GM23338 (cell line): ENCODE measurements at regions not wholly inside any gene's neighbourhood (a gene's known extent, or its start where the extent isn't known, plus 50 kb on each side); places are given as distances from the start of the nearest gene placed in this dataset.

Experiments
- ATAC-seq: fragments of 200-7000 bp; cut with Tn5 transposase; 3 replicates; pipeline ENCODE4 v1.9.1; 2020
- DNase-seq: peaks from one replicate; pipeline ENCODE4 v3.0.0-alpha.2; 2015; ENCODE audit warnings: low spot score
- H2AFZ ChIP-seq: fragments of 200-600 bp; sonication (generic); 2 replicates; pipeline ENCODE4 v1.8.0; 2016; ENCODE audit warnings: antibody characterized with exemption, mild to moderate bottlenecking, moderate library complexity
- H3F3A ChIP-seq: fragments of 200-600 bp; sonication (generic); replicated peaks from 2 replicates; pipeline ENCODE4 v1.8.0; 2017; ENCODE audit warnings: antibody characterized with exemption, mixed run types, low read depth
- H3K27ac ChIP-seq: fragments of 200-600 bp; sonication (generic); 2 replicates; pipeline ENCODE4 v1.6.1; 2016; ENCODE audit warnings: low read depth
- H3K27me3 ChIP-seq: fragments of 200-600 bp; sonication (generic); 2 replicates; pipeline ENCODE4 v1.8.0; 2016; ENCODE audit warnings: mild to moderate bottlenecking, mixed run types, moderate library complexity; ENCODE audit not compliant: insufficient read depth
- H3K36me3 ChIP-seq: fragments of 200-600 bp; sonication (generic); 2 replicates; pipeline ENCODE4 v1.8.0; 2016; ENCODE audit warnings: mild to moderate bottlenecking; ENCODE audit not compliant: insufficient read depth
- H3K4me1 ChIP-seq: fragments of 200-600 bp; sonication (generic); 2 replicates; pipeline ENCODE4 v1.8.0; 2016; ENCODE audit warnings: mild to moderate bottlenecking, moderate library complexity; ENCODE audit not compliant: insufficient read depth
- H3K4me2 ChIP-seq: fragments of 200-600 bp; sonication (generic); 2 replicates; pipeline ENCODE4 v1.7.1; 2017; ENCODE audit warnings: mixed run types
- H3K4me3 ChIP-seq: fragments of 200-600 bp; sonication (generic); 2 replicates; pipeline ENCODE4 v1.6.1; 2016; ENCODE audit warnings: mixed run types
- H3K79me2 ChIP-seq: fragments of 200-600 bp; sonication (generic); replicated peaks from 2 replicates; pipeline ENCODE4 v1.8.0; 2017; ENCODE audit warnings: mild to moderate bottlenecking; ENCODE audit not compliant: insufficient read depth
- H3K9me2 ChIP-seq: fragments of 200-600 bp; sonication (generic); 2 replicates; pipeline ENCODE4 v1.8.0; 2017; ENCODE audit not compliant: insufficient read depth
- H4K20me1 ChIP-seq: fragments of 200-600 bp; sonication (generic); replicated peaks from 2 replicates; pipeline ENCODE4 v1.8.0; 2017; ENCODE audit warnings: mild to moderate bottlenecking; ENCODE audit not compliant: insufficient read depth
- H3K27ac Mint-ChIP-seq: 2 replicates; pipeline ENCODE4 v1.8.0; 2020; ENCODE audit warnings: inconsistent platforms, mild to moderate bottlenecking, moderate library complexity, mixed read lengths
- H3K27me3 Mint-ChIP-seq: 3 replicates; pipeline ENCODE4 v1.8.0; 2022; ENCODE audit warnings: low read depth, mild to moderate bottlenecking, moderate library complexity, mixed read lengths, inconsistent platforms; ENCODE audit not compliant: insufficient read depth, poor library complexity
- H3K36me3 Mint-ChIP-seq: 3 replicates; pipeline ENCODE4 v1.8.0; 2021; ENCODE audit warnings: low read depth, mild to moderate bottlenecking, inconsistent platforms, moderate library complexity, mixed read lengths
- H3K4me1 Mint-ChIP-seq: 3 replicates; pipeline ENCODE4 v1.8.0; 2020; ENCODE audit warnings: mild to moderate bottlenecking, inconsistent platforms, mixed read lengths
- H3K4me3 Mint-ChIP-seq: 3 replicates; pipeline ENCODE4 v1.8.0; 2021; ENCODE audit warnings: moderate library complexity, mild to moderate bottlenecking, inconsistent platforms, mixed read lengths
- H3K9me3 Mint-ChIP-seq: 3 replicates; pipeline ENCODE4 v1.8.0; 2020; ENCODE audit warnings: moderate library complexity, mild to moderate bottlenecking, inconsistent platforms, mixed read lengths
- CREB1 ChIP-seq: fragments of 250-450 bp; sonication (Bioruptor Pico); IDR thresholded peaks from 2 replicates; pipeline ENCODE4 v1.5.0; 2020; ENCODE audit warnings: low read depth, mild to moderate bottlenecking, moderate library complexity
- EZH2 ChIP-seq: fragments of 200-600 bp; sonication (generic); IDR thresholded peaks from one replicate; pipeline ENCODE4 v1.8.0; 2017; ENCODE audit warnings: antibody characterized with exemption, mild to moderate bottlenecking, low read depth; ENCODE audit not compliant: unreplicated experiment
- EZH2phosphoT487 ChIP-seq: fragments of 200-600 bp; sonication (generic); IDR thresholded peaks from one replicate; pipeline ENCODE4 v1.8.1; 2018; ENCODE audit warnings: antibody characterized with exemption; ENCODE audit not compliant: unreplicated experiment
- POLR2AphosphoS5 ChIP-seq: IDR thresholded peaks from 2 replicates; pipeline ENCODE4 v1.6.1; 2016; ENCODE audit warnings: antibody characterized with exemption, low read depth
- STAT1 ChIP-seq: IDR thresholded peaks from one replicate; pipeline ENCODE4 v1.6.1; 2016; ENCODE audit warnings: antibody characterized with exemption; ENCODE audit not compliant: unreplicated experiment
- TF ChIP-seq, protein P1 (sequence below), 2 experiments: fragments of 200-600 bp in 1 of 2; sonication (generic) in 1 of 2; conservative IDR thresholded peaks; 2 replicates each; pipeline versions ENCODE4 v1.5.1 to v1.6.1; 2016 to 2017; ENCODE audit warnings: antibody characterized with exemption in 2 of 2, low read depth in 2 of 2, mild to moderate bottlenecking in 2 of 2, moderate library complexity in 1 of 2
- TF ChIP-seq, protein P2 (sequence below): fragments of 250-450 bp; sonication (Bioruptor Pico); IDR thresholded peaks from 2 replicates; pipeline ENCODE4 v1.5.0; 2020; ENCODE audit warnings: mild to moderate bottlenecking, moderate library complexity

DNA sequence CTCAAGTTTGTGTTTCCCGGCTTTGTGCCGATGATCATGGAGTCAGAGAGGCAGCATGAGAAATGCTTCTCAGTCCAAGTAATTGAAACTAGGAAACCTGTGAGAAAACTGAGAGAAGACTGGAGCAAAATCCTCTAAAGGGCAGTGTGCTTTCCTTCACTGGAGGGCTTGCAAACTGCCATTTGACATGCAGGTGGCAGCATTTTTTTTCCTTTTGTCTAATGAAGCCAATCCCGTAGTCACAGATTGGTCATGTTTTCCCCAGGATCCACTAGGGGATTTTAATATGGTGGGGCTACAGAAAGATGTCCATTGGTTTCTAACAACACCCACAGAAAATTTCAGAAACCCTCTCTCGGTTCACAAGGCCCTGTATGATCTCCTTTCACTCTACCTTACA lies 117.4 kb upstream of the NUDT10 start:
- no peaks in the 10 kb centered on the region for H3K9me2 ChIP-seq
- no peaks in the 10 kb centered on the region for H3K79me2 ChIP-seq
- TF ChIP-seq EZH2 (no peak), EZH2phosphoT487 (no peak), STAT1 (no peak), CREB1 (CRISPR knock-in tag) (no peak), POLR2AphosphoS5 (no peak)
- TF ChIP-seq, protein P1, sequence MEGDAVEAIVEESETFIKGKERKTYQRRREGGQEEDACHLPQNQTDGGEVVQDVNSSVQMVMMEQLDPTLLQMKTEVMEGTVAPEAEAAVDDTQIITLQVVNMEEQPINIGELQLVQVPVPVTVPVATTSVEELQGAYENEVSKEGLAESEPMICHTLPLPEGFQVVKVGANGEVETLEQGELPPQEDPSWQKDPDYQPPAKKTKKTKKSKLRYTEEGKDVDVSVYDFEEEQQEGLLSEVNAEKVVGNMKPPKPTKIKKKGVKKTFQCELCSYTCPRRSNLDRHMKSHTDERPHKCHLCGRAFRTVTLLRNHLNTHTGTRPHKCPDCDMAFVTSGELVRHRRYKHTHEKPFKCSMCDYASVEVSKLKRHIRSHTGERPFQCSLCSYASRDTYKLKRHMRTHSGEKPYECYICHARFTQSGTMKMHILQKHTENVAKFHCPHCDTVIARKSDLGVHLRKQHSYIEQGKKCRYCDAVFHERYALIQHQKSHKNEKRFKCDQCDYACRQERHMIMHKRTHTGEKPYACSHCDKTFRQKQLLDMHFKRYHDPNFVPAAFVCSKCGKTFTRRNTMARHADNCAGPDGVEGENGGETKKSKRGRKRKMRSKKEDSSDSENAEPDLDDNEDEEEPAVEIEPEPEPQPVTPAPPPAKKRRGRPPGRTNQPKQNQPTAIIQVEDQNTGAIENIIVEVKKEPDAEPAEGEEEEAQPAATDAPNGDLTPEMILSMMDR (conservative IDR thresholded peaks at IDR 0.05; ENCODE audit: low read depth in 2 of 2), result peak; percentile 35 to 36
- TF ChIP-seq, protein P2, sequence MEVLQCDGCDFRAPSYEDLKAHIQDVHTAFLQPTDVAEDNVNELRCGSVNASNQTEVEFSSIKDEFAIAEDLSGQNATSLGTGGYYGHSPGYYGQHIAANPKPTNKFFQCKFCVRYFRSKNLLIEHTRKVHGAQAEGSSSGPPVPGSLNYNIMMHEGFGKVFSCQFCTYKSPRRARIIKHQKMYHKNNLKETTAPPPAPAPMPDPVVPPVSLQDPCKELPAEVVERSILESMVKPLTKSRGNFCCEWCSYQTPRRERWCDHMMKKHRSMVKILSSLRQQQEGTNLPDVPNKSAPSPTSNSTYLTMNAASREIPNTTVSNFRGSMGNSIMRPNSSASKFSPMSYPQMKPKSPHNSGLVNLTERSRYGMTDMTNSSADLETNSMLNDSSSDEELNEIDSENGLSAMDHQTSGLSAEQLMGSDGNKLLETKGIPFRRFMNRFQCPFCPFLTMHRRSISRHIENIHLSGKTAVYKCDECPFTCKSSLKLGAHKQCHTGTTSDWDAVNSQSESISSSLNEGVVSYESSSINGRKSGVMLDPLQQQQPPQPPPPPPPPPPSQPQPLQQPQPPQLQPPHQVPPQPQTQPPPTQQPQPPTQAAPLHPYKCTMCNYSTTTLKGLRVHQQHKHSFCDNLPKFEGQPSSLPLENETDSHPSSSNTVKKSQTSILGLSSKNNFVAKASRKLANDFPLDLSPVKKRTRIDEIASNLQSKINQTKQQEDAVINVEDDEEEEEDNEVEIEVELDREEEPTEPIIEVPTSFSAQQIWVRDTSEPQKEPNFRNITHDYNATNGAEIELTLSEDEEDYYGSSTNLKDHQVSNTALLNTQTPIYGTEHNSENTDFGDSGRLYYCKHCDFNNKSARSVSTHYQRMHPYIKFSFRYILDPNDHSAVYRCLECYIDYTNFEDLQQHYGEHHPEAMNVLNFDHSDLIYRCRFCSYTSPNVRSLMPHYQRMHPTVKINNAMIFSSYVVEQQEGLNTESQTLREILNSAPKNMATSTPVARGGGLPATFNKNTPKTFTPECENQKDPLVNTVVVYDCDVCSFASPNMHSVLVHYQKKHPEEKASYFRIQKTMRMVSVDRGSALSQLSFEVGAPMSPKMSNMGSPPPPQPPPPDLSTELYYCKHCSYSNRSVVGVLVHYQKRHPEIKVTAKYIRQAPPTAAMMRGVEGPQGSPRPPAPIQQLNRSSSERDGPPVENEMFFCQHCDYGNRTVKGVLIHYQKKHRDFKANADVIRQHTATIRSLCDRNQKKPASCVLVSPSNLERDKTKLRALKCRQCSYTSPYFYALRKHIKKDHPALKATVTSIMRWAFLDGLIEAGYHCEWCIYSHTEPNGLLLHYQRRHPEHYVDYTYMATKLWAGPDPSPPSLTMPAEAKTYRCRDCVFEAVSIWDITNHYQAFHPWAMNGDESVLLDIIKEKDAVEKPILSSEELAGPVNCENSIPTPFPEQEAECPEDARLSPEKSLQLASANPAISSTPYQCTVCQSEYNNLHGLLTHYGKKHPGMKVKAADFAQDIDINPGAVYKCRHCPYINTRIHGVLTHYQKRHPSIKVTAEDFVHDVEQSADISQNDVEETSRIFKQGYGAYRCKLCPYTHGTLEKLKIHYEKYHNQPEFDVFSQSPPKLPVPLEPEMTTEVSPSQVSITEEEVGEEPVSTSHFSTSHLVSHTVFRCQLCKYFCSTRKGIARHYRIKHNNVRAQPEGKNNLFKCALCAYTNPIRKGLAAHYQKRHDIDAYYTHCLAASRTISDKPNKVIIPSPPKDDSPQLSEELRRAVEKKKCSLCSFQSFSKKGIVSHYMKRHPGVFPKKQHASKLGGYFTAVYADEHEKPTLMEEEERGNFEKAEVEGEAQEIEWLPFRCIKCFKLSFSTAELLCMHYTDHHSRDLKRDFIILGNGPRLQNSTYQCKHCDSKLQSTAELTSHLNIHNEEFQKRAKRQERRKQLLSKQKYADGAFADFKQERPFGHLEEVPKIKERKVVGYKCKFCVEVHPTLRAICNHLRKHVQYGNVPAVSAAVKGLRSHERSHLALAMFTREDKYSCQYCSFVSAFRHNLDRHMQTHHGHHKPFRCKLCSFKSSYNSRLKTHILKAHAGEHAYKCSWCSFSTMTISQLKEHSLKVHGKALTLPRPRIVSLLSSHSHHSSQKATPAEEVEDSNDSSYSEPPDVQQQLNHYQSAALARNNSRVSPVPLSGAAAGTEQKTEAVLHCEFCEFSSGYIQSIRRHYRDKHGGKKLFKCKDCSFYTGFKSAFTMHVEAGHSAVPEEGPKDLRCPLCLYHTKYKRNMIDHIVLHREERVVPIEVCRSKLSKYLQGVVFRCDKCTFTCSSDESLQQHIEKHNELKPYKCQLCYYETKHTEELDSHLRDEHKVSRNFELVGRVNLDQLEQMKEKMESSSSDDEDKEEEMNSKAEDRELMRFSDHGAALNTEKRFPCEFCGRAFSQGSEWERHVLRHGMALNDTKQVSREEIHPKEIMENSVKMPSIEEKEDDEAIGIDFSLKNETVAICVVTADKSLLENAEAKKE, result no peak
- H3K4me3 Mint-ChIP-seq, result no peak overlapping the region
- no peaks in the 10 kb centered on the region for H3K4me1 ChIP-seq
- ATAC-seq, result peak; percentile 64
- H3K36me3 ChIP-seq, result no peaks in the 10 kb centered on the region
- no peak overlapping the region for H2AFZ ChIP-seq
- no peak overlapping the region for H3K27ac ChIP-seq
- no peak overlapping the region for H3K27ac Mint-ChIP-seq
- H3K9me3 Mint-ChIP-seq, result no peaks in the 10 kb centered on the region
- no peaks in the 10 kb centered on the region for H3K27me3 ChIP-seq
- no peaks in the 10 kb centered on the region for H3K4me1 Mint-ChIP-seq
- H3K4me2 ChIP-seq, result no peak overlapping the region
- peak; percentile 49 for DNase-seq
- no peaks in the 10 kb centered on the region for H4K20me1 ChIP-seq
- no peaks in the 10 kb centered on the region for H3K36me3 Mint-ChIP-seq
- H3F3A ChIP-seq, result no peaks in the 10 kb centered on the region
- no peaks in the 10 kb centered on the region for H3K27me3 Mint-ChIP-seq
- no peak overlapping the region for H3K4me3 ChIP-seq
